HK-2 (cell line): ENCODE measurements at regions not wholly inside any gene's neighbourhood (a gene's known extent, or its start where the extent isn't known, plus 50 kb on each side); places are given as distances from the start of the nearest gene placed in this dataset.
"Not testable (repeated sequence)": the region's sequence is repeated elsewhere in the genome, so short reads cannot be mapped to it uniquely, and the experiment has no call there.

Experiments used
- DNase-seq: peaks from one replicate; pipeline ENCODE4 v3.0.0-alpha.2; 2018; ENCODE audit not compliant: unreplicated experiment

DNA sequence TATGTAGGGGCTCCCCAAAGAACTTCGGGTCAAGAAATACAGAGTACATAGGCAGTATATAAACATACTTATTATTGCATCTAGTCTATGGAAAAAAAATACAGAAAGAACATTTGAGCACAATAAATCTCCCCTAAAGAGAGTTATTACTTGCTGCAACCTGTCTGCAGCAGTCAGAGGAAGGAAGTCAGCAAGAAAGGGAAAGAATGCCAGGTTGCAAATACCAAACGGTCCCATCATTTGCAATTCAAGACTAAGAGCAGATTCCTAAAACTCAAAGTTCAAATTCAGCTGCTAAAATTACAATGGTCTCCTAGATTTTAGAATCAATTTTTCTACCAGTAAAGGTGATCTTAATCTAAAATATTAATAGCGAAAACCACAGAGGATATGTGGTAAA, 236.2 kb upstream of the NUDT6 start:
- no peak for DNase-seq

DNA sequence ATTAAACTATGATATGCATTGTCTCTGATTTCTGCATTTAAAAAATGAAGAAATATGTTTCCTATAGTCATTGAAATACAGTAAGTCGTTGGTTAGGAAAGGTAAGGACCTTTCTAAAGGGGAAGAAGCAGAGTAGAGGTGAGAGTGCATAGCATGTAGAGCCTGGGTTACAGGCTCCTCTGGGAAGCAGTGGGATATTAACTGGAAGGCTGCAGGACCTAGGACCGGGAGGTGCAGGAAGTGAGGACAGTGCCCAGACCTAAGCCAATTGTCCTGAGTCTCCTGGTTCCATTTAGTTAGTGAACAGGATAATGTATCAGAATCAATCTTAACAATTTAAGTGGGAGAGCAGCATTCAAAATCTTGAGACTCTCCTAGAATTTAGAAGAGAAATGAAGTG, 237.1 kb upstream of the NUDT6 start:
- DNase-seq, result no peak

DNA sequence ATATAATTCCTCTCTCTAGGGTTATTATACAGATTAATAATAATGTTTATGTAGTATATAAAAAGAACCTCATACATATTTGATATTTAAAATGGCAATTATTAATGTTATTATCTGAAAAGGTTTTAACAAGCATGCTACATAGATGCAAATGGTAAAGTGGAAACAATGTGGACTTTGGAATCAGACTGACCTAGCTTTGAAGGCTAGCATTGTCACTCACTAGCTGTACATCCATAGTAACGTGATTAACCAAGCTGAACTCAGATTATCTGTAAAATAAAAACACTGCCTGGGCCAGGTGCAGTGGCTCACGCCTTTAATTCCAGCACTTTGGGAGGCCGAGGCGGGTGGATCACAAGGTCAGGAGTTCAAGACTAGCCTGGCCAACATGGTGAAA, 233.7 kb upstream of the SPRY1 start:
- no peak for DNase-seq

DNA sequence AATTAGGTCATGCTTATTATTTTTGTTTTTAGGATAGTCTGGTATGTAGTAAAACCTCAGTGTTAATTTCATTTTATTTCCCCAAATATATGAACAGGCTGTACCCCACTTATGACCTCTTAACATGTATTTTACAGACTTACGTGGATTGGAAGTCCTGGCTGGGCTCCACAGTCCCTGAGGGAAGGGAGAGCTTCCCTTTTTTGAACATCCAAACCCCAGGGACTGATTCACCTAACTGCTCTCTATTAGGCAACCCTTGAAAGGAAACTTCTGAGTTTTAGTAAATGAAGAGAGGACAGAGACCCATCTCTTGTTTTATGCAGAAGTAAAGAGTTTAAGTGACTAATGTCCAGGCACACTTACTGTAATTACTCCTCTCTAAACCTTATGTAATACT, 233.1 kb upstream of the SPRY1 start:
- no peak for DNase-seq

DNA sequence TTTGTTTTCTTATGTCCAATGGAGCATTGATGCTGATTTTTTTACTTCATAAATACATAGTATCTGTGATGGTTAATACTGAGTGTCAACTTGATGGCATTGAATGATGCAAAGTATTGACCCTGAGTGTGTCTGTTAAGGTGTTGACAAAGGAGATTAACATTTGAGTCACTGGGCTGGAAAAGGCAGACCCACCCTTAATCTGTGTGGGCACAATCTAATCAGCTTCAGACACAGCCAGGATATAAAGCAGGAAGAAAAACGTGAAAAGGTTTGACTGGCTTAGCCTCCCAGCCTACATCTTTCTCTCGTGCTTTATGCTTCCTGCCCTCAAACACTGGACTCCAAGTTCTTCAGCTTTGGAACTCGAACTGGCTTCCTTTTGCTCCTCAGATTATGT, 230.6 kb upstream of the SPRY1 start:
- DNase-seq, result no peak

DNA sequence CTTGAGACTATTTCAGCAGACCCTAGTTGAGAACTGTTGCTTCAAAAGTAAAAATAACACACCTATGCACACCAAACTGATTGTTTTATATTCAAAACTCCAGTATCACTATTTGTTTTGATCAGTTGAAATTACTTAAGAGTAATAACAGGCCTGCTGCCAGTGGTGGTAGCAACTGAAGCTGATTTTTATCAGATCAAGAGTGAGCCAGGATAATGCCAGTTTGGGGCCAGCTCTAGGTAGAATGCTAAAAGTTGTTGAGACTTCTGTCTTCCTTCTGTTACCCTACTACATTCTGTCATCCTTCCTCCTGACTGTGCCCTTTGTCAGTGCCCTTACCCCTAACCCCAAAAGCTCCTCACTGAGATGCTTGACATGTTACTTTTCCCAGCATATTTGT, 228.7 kb upstream of the SPRY1 start:
- no peak for DNase-seq

DNA sequence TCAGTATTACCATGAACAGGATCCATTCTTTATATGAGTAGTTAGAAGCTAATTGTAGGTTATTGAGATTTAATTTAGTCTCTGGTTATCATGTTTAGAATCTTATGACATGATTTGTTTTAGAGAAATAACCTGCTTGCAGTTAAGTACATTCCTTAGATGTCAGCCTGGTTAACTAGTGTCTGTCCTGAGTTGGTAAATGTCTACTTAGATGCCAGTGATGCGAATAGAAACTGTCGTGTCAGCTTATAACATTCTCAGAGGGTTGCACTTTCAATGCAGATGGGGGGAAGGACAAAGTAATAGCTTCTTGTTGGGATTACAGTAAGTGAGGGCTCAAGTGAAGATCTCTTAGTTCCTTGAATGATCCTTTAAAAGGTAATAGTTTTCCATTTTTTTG, 227.8 kb upstream of the SPRY1 start:
- no peak for DNase-seq

DNA sequence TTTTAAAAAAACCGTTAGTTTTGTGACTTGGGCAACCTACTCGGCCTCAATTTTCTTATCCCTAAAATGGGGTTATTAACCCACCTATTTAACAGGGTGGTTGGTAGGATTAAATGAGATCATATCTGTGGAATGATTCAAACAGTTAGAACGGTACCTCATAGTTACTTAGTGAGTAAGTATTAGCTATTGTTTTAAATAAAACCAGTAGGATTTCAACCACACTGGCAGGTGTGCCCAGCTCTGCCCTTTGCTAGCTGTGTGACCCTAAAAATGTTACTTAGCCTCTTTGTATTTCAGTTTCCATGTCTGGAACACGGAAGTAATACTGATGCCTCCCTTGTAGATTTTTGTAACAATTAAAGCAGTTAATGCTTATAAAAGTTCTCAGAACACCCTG, 225.8 kb upstream of the SPRY1 start:
- no peak for DNase-seq

DNA sequence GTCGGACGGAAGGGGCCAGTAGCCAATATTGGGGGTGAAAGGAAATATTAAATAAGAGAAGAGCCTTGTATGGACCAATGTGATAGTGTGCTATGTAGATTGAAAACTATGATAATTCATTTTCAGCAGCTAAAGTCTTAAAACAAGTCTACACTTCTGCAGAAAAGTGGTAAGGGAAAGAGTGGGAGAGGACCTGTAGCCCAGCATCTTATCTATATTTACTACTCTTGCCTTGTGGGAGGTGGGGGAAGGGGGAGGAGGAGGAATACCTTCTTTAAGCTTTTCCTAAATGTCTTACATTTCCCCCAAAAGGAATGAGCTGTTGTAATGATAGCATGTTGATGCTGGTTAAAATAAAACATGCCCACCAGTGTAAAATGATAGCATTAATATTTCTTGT, 220.0 kb upstream of the SPRY1 start:
- DNase-seq, result no peak

DNA sequence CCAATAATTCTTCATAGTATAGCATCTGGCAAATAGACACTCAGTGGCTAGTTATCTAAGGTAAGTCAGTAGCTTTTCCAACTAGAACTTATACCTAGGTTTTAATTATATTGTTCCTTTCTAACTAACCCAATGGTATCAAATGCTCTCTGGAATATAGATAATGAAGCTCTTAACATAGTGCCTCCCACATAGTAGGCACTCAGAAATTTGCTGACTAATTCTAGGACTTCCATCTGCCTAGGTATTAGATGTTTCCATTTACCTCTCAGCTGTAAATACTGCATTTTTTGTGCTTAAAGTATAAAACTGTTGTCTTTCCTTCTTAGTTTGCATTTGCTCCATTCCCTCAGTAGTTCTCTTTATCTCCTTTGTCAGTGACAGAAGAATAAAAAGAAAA, 214.3 kb upstream of the SPRY1 start:
- no peak for DNase-seq

DNA sequence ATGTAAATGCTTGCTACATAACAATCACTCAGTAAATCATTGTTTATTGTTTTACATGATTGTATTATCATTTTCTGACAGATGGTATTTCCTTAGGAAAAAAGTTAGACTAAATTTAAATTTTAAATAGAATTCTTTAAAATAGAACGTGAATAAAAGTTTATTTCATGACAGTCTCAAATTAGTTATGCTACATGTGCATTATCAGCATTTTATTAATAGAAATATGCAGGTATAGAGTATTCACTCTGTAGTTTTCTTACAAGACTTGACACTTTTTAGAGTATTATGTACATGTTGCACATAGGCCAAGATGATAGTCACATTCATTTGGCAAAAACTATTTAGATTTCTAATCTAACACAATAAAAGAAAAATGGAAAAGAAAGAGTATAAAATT, 213.3 kb upstream of the SPRY1 start:
- DNase-seq, result no peak

DNA sequence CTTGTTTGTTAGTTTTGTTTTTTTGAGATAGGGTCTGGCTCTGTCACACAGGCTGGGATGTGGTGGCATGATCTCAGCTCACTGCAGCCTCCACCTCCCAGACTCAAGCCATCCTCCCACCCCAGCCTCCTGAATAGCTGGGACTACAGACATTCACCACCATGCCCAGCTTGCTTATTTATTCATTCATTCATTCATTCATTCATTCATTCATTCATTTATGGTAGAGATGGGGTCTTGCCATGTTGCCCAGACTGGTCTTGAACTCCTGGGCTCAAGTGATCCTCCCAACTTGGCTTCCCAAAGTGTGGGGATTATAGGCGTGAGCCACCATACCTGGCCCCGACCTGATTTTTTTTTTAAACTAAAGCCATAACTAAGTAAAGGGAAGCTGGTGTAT, 212.8 kb upstream of the SPRY1 start:
- DNase-seq, result not testable (repeated sequence)

DNA sequence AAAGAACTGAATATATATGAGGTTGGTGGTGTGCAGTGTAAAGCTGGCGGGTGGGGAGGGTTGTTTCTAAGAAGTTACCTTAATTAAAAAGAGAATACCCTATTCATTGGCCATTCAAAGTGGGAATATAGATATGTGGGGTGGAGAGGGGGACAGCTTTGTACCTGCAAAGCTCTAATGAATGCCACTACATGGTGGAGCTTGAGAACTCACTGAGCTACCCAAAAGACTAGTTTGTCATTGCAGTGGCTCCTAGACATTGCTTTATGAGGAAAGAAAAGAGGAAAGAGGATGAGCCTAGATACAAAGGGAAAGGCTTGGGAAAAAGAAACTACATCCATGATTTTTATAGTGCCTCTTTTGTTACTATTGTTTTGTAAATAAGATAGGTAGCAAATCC, 209.9 kb upstream of the SPRY1 start:
- no peak for DNase-seq

DNA sequence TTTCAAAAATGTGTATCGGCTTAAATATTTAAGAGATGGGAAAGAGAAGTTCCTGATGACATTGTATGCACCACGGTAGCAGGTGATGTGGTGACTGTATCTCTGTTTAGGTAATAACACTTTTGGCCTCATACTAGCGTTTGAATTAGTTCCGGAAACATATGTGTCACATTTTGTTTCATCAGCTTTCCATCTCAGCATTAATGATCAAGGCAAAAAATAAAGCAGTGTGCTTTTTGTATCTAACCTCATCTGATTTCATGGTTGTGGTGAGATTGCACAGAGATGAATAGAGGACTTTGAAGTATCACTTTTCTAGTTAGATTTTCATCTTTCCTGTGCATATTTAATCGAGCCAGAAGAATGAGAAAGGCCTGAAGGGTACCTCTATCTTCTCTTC, 206.4 kb upstream of the SPRY1 start:
- no peak for DNase-seq

DNA sequence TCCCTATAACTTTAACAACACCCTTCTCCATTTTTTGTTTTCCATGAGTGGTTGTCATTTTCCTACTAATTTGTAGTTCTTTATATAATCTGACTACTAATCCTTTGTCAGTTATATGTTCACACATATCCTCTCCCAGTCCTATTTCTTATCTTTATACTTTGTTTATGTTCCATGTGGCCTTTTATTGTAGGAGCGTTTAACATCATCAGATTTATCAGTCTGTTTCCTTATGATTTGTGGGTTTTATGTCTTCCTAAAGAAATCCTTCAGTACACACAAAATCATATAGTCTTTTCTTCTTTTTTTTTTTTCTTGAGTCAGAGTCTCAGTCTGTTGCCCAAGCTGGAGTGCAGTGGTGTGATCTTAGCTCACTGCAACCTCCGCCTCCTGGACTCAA, 204.9 kb upstream of the SPRY1 start:
- DNase-seq, result no peak

DNA sequence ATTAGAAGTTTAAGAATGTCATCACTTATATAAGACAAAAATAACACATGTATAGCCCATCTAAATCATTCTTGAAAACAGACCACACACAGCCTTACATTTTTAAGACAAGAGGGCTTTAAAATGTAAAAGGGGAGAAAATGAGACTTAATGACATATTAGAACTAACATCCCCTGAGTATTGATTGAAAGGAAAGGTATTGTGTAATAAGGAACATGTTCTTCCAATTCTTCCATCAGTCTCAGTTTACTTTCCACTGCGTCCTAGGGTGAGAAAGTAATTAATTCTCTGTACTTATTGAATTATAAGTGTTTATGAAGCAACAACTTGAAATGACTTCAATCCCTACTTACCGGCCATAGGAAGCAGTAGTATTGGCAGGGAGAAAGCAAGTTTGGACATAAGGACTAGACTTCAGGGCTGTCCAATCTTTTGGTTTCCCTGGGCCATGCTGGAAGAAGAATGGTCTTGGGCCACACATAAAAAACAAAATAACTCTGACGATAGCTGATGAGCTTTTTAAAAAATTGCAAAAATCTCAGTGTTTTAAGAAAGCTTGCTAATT, 202.7 kb upstream of the SPRY1 start:
- no peak for DNase-seq

DNA sequence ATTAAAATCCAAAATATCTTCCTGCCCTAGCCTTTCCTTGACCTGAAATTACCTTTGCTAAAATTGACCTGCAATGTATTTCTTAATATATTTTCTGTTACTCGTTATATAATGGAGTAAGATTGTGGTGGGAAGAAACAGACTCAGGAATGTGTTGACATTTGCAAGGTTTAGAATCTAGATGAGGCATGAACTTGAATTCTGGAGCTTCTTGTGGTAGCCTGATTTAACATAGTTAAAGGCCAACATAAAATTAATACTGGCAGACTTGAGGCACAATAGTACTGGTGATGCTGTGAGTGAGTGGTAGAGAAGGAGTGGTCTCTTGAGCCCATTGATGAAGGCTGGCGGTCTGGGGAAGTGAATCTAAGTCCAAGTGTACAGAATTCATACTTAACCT, 197.9 kb upstream of the SPRY1 start:
- DNase-seq, result no peak

DNA sequence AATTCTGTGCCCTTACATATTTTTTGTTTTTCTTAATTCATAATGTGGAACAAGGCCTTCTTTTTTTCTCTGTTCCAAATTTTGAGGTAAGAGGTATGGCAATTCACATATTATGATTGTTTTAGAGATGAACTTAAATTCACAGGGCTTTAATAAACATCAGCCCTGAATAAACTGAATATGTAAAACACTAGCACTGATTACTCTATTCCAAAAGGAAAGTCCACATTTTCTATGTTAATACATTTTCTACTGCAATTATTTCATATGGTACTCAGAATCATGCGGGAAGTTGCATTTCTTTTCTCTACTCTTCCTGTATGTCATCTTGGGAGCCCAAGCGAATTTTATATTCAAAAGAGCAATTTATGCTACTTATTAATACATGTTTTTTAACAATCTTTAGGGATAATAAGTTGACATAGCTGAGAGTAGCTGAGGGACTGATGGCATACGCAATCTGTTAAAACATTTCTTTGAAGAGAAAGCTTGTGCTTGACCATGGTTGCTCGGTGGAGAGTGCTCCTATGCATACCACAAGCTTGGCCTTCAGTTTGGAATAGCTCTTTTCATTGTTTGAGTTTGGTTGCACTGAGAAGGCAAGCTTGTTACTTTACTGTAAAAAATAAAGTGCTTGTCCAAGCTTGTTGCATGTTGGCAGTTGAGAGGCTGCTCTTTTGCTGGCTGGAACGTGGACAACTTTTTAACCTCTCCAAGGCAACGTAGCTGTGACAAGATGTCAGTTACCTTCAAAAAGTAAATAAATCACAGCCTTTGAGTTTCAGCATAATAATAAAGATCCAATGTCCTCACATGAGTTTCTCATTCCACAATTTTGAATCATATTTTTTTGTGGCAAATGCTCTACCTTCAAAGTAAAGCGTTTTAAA, 196.3 kb upstream of the SPRY1 start:
- no peak for DNase-seq

DNA sequence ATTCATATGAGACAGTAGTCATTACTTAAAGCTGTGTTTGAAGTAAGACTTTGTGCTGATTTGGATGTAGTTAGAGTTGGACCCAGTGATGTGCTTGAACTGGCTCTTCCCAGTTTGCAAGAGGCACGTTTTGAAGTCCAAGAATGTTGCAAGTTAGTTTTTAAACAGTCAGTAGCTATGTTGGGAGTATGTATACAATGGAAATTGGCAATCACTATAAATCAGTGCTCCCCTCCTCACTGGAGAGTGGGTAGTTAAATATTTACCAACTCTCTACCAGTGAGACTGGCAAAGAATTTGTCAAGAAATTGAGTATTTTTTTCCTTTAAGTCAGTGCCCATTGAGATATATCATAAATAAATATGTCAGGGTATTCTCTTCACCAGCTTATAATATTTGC, 191.9 kb upstream of the SPRY1 start:
- DNase-seq, result no peak

DNA sequence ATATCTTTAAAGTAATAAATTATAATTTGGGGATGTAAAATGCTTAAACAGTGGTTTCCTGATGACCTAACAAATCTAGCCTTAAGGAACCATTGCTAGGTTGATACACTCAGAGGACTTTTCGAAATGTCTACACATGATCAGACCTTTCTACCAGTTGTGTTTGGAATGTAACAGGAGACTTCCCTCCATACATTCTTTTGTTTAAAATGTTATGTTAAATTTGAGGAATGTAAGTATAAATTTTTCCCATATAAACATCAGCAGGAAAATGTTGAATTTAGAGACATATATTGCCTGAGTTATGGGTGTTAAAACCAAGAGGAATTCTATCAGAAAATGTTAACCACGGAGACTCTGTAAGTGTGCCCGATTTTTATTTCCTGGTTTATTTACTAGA, 190.6 kb upstream of the SPRY1 start:
- DNase-seq, result no peak

DNA sequence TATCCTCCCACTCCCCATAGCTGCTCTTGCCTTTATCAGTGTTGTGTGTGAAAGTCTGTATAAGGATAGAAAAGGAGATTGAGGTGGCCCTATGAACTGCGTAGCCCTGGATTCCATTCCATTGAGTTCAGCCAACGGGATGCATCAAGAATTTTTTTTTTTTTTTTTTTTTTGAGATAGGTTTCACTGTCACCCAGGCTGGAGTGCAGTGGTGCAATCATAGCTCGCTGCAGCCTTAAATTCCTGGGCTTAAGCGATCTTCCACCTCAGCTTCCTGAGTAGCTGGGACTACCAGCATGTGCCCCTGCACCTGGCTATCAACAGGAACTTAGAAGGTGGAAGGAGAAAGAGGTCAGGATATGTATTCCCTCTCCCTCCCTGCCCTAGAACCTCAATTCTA, 187.2 kb upstream of the SPRY1 start:
- DNase-seq, result no peak

DNA sequence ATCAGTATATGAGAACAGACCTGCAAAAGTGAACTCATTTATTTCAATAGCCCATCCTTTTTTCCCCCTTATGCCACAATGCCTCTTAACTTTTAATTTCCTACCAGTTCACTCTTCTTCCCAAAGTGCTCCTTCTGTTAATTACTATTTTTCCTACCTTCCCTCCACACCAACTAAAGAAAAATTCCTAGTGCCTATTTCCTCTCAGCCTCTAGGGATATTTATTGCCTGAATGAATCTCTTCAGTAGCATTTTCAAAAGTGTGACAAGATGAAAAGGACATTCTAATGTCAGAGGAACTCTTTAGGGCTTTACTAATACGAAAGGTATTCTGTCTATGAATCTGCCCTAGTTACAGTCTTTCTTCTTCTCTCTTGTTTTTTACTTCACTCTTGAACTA, 181.1 kb upstream of the SPRY1 start:
- DNase-seq, result no peak

DNA sequence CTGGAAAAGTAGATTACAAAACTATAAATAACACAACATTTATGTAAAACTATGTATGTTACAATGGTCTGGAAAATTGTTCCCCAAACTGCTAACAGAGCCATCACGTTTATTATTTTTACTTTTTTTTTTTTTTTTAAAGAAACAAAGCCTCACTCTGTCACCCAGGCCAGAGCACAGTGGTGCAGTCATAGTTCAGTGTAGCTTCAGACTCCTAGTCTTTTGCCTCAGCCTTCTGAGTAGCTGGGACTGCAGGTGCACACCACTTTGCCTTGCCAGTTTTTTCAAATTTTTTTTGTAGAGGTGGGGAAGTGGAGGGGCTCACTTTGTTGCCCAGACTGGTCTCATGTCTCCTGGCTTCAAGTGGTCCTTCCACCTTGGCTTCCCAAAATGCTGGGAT, 180.1 kb upstream of the SPRY1 start:
- DNase-seq, result no peak

DNA sequence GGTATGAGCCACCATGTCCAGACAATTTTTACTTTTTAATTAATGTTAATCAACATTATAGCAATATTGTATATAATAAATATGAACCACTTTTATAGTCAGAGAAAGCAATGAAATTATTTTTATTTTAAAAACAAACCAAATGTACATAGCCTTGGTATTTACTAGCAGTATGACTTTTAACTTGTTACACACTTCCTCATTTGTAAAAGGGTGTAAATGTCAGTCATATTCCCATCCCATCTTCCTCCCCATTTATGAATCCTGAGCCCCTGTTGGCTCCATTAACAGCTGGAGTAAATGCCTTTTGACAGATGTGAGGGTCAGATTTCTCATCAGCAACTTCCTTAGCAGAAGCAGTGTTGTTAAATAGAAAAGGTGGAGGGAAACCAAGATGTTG, 179.6 kb upstream of the SPRY1 start:
- DNase-seq, result no peak
